PFSK-1 (cell line): ENCODE measurements at regions not wholly inside any gene's neighbourhood (a gene's known extent, or its start where the extent isn't known, plus 50 kb on each side); places are given as distances from the start of the nearest gene placed in this dataset.

Experiments used
- SIN3A ChIP-seq: IDR thresholded peaks from 2 replicates; pipeline ENCODE4 v1.6.1; 2012; ENCODE audit warnings: mild to moderate bottlenecking, low read length, moderate library complexity, borderline replicate concordance; ENCODE audit not compliant: insufficient read depth
- TAF1 ChIP-seq: IDR thresholded peaks from 2 replicates; pipeline ENCODE4 v1.6.1; 2012; ENCODE audit warnings: low read length, control low read depth, borderline replicate concordance; ENCODE audit not compliant: insufficient read depth
- TF ChIP-seq, protein P1 (sequence below), 2 experiments: IDR thresholded peaks; 2 replicates each; pipeline versions ENCODE4 v1.6.1 to v1.8.0; 2011 to 2012; ENCODE audit warnings: low read depth in 2 of 2, low read length in 2 of 2, control low read depth in 1 of 2, inconsistent platforms in 1 of 2, mild to moderate bottlenecking in 1 of 2, moderate library complexity in 1 of 2; ENCODE audit not compliant: insufficient read depth in 1 of 2

DNA sequence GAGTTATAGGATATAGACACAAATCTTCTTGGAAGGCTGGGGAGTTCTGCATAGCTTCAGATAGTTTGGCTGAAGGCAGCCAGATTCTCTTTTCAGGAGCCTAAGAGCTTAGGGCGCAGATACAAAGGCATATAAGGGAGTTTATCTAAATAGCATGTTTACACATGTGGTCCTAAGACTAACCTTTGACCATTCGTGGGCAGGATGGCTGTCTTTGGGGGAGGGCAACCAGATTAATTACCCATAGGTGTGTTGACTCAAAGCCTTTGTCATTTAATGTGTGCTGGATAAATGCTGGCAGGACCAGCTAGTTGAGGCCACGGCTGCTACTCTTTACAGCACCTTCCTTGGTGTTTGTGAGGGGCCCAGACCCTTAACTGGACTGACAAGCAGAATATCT is 71.8 kb downstream of the IER5 start:
- TF ChIP-seq TAF1 (no peak), SIN3A (no peak)
- TF ChIP-seq, protein P1, sequence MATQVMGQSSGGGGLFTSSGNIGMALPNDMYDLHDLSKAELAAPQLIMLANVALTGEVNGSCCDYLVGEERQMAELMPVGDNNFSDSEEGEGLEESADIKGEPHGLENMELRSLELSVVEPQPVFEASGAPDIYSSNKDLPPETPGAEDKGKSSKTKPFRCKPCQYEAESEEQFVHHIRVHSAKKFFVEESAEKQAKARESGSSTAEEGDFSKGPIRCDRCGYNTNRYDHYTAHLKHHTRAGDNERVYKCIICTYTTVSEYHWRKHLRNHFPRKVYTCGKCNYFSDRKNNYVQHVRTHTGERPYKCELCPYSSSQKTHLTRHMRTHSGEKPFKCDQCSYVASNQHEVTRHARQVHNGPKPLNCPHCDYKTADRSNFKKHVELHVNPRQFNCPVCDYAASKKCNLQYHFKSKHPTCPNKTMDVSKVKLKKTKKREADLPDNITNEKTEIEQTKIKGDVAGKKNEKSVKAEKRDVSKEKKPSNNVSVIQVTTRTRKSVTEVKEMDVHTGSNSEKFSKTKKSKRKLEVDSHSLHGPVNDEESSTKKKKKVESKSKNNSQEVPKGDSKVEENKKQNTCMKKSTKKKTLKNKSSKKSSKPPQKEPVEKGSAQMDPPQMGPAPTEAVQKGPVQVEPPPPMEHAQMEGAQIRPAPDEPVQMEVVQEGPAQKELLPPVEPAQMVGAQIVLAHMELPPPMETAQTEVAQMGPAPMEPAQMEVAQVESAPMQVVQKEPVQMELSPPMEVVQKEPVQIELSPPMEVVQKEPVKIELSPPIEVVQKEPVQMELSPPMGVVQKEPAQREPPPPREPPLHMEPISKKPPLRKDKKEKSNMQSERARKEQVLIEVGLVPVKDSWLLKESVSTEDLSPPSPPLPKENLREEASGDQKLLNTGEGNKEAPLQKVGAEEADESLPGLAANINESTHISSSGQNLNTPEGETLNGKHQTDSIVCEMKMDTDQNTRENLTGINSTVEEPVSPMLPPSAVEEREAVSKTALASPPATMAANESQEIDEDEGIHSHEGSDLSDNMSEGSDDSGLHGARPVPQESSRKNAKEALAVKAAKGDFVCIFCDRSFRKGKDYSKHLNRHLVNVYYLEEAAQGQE (IDR thresholded peaks at IDR 0.05; ENCODE audit: insufficient read depth in 1 of 2, low read depth in 2 of 2, low read length in 2 of 2), result no peak
